ENCODE measurements at regions not wholly inside any gene's neighbourhood (a gene's known extent, or its start where the extent isn't known, plus 50 kb on each side); places are given as distances from the start of the nearest gene placed in this dataset.

- no peak overlapping the region for H3K4me2 ChIP-seq (ENCODE audit: low read depth, low read length)
- no peak for DNase-seq (ENCODE audit: low spot score)
- H3K36me3 ChIP-seq (replicated peaks in 1 of 2; ENCODE audit: control insufficient read depth in 1 of 2, insufficient read depth in 2 of 2, low read length in 2 of 2): no peaks in the 10 kb centered on the region
- BruUV-seq (replicated peaks): no TSS peak
- no peak for ATAC-seq
- no peak overlapping the region for H3K4me3 ChIP-seq (replicated peaks in 1 of 3; ENCODE audit: insufficient read depth in 1 of 3, low read depth in 2 of 3, low read length in 3 of 3)
- H3K27ac ChIP-seq (ENCODE audit: extremely low read length, insufficient read depth, low read length): no peak overlapping the region
- 0 out of 5 replicates have a peak, but pooled peaks cover 0 to 6% of the 10 kb centered on the region in 2 experiments for H3K27me3 ChIP-seq (ENCODE audit: control insufficient read depth in 1 of 2, insufficient read depth in 2 of 2, low read length in 2 of 2)
- ChIA-PET POLR2A (no interaction called here), CTCF (ENCODE audit: low intra/inter-chr PET ratio, low total read pairs) (no interaction called here)
- H3K4me1 ChIP-seq (ENCODE audit: insufficient read depth, low read length): peaks cover 34% of the 10 kb centered on the region
- no peaks in the 10 kb centered on the region for H3K79me2 ChIP-seq (ENCODE audit: insufficient read depth, low read length)
- in situ Hi-C loops (cut with HindIII; ENCODE audit: extremely low pct_ligation_motif_present, low pct_unique_long_range_greater_than_20kb): no loop called here
- H4K20me1 ChIP-seq (ENCODE audit: insufficient read depth, low read length): no peaks in the 10 kb centered on the region
- intact Hi-C loops (cut with micrococcal nuclease; ENCODE audit: unreplicated experiment): no loop called here
- WGBS (ENCODE audit: low lambda C conversion rate): 89% methylated on average over 2 of the region's 2 CpGs
- no peak for FAIRE-seq
- no peaks in the 10 kb centered on the region for H3K9me3 ChIP-seq (ENCODE audit: low read length)
- no peak overlapping the region for H2AFZ ChIP-seq (ENCODE audit: low read length)
- H3K9ac ChIP-seq (ENCODE audit: insufficient read depth, low read depth, low read length): no peak overlapping the region
- TF ChIP-seq HDAC1 (CRISPR knock-in tag; IDR thresholded peaks at IDR 0.05): no peak
- TF ChIP-seq ZBED4 (CRISPR knock-in tag; IDR thresholded peaks at IDR 0.05; ENCODE audit: borderline replicate concordance): no peak
- no peak for TF ChIP-seq ZNF263 (CRISPR knock-in tag; IDR thresholded peaks at IDR 0.05)
- no peak for TF ChIP-seq ZNF841 (CRISPR knock-in tag; IDR thresholded peaks at IDR 0.05; ENCODE audit: borderline replicate concordance)
- TF ChIP-seq DRAP1 (CRISPR knock-in tag; IDR thresholded peaks at IDR 0.05): no peak
- TF ChIP-seq ZNF709 (CRISPR knock-in tag; IDR thresholded peaks at IDR 0.05): no peak
- TF ChIP-seq SOX6 (IDR thresholded peaks at IDR 0.05): no peak
- no peak for TF ChIP-seq SOX6 (CRISPR knock-in tag; IDR thresholded peaks at IDR 0.05)
- no peak for TF ChIP-seq SNAPC4 (CRISPR knock-in tag; IDR thresholded peaks at IDR 0.05)
- no peak for TF ChIP-seq MTERF4 (CRISPR knock-in tag; IDR thresholded peaks at IDR 0.05)
- no peak for TF ChIP-seq RBFOX2 (IDR thresholded peaks at IDR 0.05; ENCODE audit: low read depth, low read length)
- no peak for TF ChIP-seq ZKSCAN8 (CRISPR knock-in tag; IDR thresholded peaks at IDR 0.05; ENCODE audit: borderline replicate concordance)
- no peak for TF ChIP-seq RFX5 (IDR thresholded peaks at IDR 0.05; ENCODE audit: low read depth, low read length)
- no peak for TF ChIP-seq JUNB (CRISPR knock-in tag; IDR thresholded peaks at IDR 0.05; ENCODE audit: borderline replicate concordance)
- TF ChIP-seq ETV5 (CRISPR knock-in tag; IDR thresholded peaks at IDR 0.05; ENCODE audit: borderline replicate concordance): no peak
- TF ChIP-seq ZNF17 (CRISPR knock-in tag; IDR thresholded peaks at IDR 0.05): no peak
- TF ChIP-seq PHF21A (CRISPR knock-in tag; IDR thresholded peaks at IDR 0.05): no peak
These were observed 237.3 kb downstream of the RHOU start for GRCh38 chr1:228972576-228972975.

Measured in HepG2 (cell line).